GM23338 (cell line): ENCODE measurements at regions not wholly inside any gene's neighbourhood (a gene's known extent, or its start where the extent isn't known, plus 50 kb on each side); places are given as distances from the start of the nearest gene placed in this dataset.
A peak's percentile ranks its signal among the peaks of the same experiment; 100 is the strongest.

Experiments
- ATAC-seq: fragments of 200-7000 bp; cut with Tn5 transposase; 3 replicates; pipeline ENCODE4 v1.9.1; 2020
- DNase-seq: peaks from one replicate; pipeline ENCODE4 v3.0.0-alpha.2; 2015; ENCODE audit warnings: low spot score
- H2AFZ ChIP-seq: fragments of 200-600 bp; sonication (generic); 2 replicates; pipeline ENCODE4 v1.8.0; 2016; ENCODE audit warnings: antibody characterized with exemption, mild to moderate bottlenecking, moderate library complexity
- H3F3A ChIP-seq: fragments of 200-600 bp; sonication (generic); replicated peaks from 2 replicates; pipeline ENCODE4 v1.8.0; 2017; ENCODE audit warnings: antibody characterized with exemption, mixed run types, low read depth
- H3K27ac ChIP-seq: fragments of 200-600 bp; sonication (generic); 2 replicates; pipeline ENCODE4 v1.6.1; 2016; ENCODE audit warnings: low read depth
- H3K27me3 ChIP-seq: fragments of 200-600 bp; sonication (generic); 2 replicates; pipeline ENCODE4 v1.8.0; 2016; ENCODE audit warnings: mild to moderate bottlenecking, mixed run types, moderate library complexity; ENCODE audit not compliant: insufficient read depth
- H3K36me3 ChIP-seq: fragments of 200-600 bp; sonication (generic); 2 replicates; pipeline ENCODE4 v1.8.0; 2016; ENCODE audit warnings: mild to moderate bottlenecking; ENCODE audit not compliant: insufficient read depth
- H3K4me1 ChIP-seq: fragments of 200-600 bp; sonication (generic); 2 replicates; pipeline ENCODE4 v1.8.0; 2016; ENCODE audit warnings: mild to moderate bottlenecking, moderate library complexity; ENCODE audit not compliant: insufficient read depth
- H3K4me2 ChIP-seq: fragments of 200-600 bp; sonication (generic); 2 replicates; pipeline ENCODE4 v1.7.1; 2017; ENCODE audit warnings: mixed run types
- H3K4me3 ChIP-seq: fragments of 200-600 bp; sonication (generic); 2 replicates; pipeline ENCODE4 v1.6.1; 2016; ENCODE audit warnings: mixed run types
- H3K79me2 ChIP-seq: fragments of 200-600 bp; sonication (generic); replicated peaks from 2 replicates; pipeline ENCODE4 v1.8.0; 2017; ENCODE audit warnings: mild to moderate bottlenecking; ENCODE audit not compliant: insufficient read depth
- H3K9me2 ChIP-seq: fragments of 200-600 bp; sonication (generic); 2 replicates; pipeline ENCODE4 v1.8.0; 2017; ENCODE audit not compliant: insufficient read depth
- H4K20me1 ChIP-seq: fragments of 200-600 bp; sonication (generic); replicated peaks from 2 replicates; pipeline ENCODE4 v1.8.0; 2017; ENCODE audit warnings: mild to moderate bottlenecking; ENCODE audit not compliant: insufficient read depth
- H3K27ac Mint-ChIP-seq: 2 replicates; pipeline ENCODE4 v1.8.0; 2020; ENCODE audit warnings: inconsistent platforms, mild to moderate bottlenecking, moderate library complexity, mixed read lengths
- H3K27me3 Mint-ChIP-seq: 3 replicates; pipeline ENCODE4 v1.8.0; 2022; ENCODE audit warnings: low read depth, mild to moderate bottlenecking, moderate library complexity, mixed read lengths, inconsistent platforms; ENCODE audit not compliant: insufficient read depth, poor library complexity
- H3K36me3 Mint-ChIP-seq: 3 replicates; pipeline ENCODE4 v1.8.0; 2021; ENCODE audit warnings: low read depth, mild to moderate bottlenecking, inconsistent platforms, moderate library complexity, mixed read lengths
- H3K4me1 Mint-ChIP-seq: 3 replicates; pipeline ENCODE4 v1.8.0; 2020; ENCODE audit warnings: mild to moderate bottlenecking, inconsistent platforms, mixed read lengths
- H3K4me3 Mint-ChIP-seq: 3 replicates; pipeline ENCODE4 v1.8.0; 2021; ENCODE audit warnings: moderate library complexity, mild to moderate bottlenecking, inconsistent platforms, mixed read lengths
- H3K9me3 Mint-ChIP-seq: 3 replicates; pipeline ENCODE4 v1.8.0; 2020; ENCODE audit warnings: moderate library complexity, mild to moderate bottlenecking, inconsistent platforms, mixed read lengths
- CREB1 ChIP-seq: fragments of 250-450 bp; sonication (Bioruptor Pico); IDR thresholded peaks from 2 replicates; pipeline ENCODE4 v1.5.0; 2020; ENCODE audit warnings: low read depth, mild to moderate bottlenecking, moderate library complexity
- CTCF ChIP-seq, 2 experiments: fragments of 200-600 bp in 1 of 2; sonication (generic) in 1 of 2; conservative IDR thresholded peaks; 2 replicates each; pipeline versions ENCODE4 v1.5.1 to v1.6.1; 2016 to 2017; ENCODE audit warnings: antibody characterized with exemption in 2 of 2, low read depth in 2 of 2, mild to moderate bottlenecking in 2 of 2, moderate library complexity in 1 of 2
- ETS1 ChIP-seq: IDR thresholded peaks from 2 replicates; pipeline ENCODE4 v1.6.1; 2016; ENCODE audit warnings: antibody characterized with exemption
- EZH2 ChIP-seq: fragments of 200-600 bp; sonication (generic); IDR thresholded peaks from one replicate; pipeline ENCODE4 v1.8.0; 2017; ENCODE audit warnings: antibody characterized with exemption, mild to moderate bottlenecking, low read depth; ENCODE audit not compliant: unreplicated experiment
- JUNB ChIP-seq: IDR thresholded peaks from one replicate; pipeline ENCODE4 v1.6.1; 2016; ENCODE audit warnings: antibody characterized with exemption; ENCODE audit not compliant: unreplicated experiment
- NANOG ChIP-seq: IDR thresholded peaks from 2 replicates; pipeline ENCODE4 v1.6.1; 2016; ENCODE audit warnings: antibody characterized with exemption, borderline replicate concordance
- POLR2AphosphoS5 ChIP-seq: IDR thresholded peaks from 2 replicates; pipeline ENCODE4 v1.6.1; 2016; ENCODE audit warnings: antibody characterized with exemption, low read depth
- REST ChIP-seq: IDR thresholded peaks from one replicate; pipeline ENCODE4 v1.6.1; 2018; ENCODE audit warnings: antibody characterized with exemption; ENCODE audit not compliant: unreplicated experiment
- STAT1 ChIP-seq: IDR thresholded peaks from one replicate; pipeline ENCODE4 v1.6.1; 2016; ENCODE audit warnings: antibody characterized with exemption; ENCODE audit not compliant: unreplicated experiment
- ZNF114 ChIP-seq: fragments of 250-450 bp; sonication (Bioruptor Pico); IDR thresholded peaks from 2 replicates; pipeline ENCODE4 v1.5.0; 2020; ENCODE audit warnings: mild to moderate bottlenecking, moderate library complexity
- ZNF331 ChIP-seq: fragments of 250-450 bp; sonication (Bioruptor Pico); IDR thresholded peaks from 2 replicates; pipeline ENCODE4 v1.5.0; 2020; ENCODE audit warnings: low read depth, mild to moderate bottlenecking, moderate library complexity

- ATAC-seq (peak; percentile 75), DNase-seq (no peak)
- H3K36me3 Mint-ChIP-seq = peaks cover 3% of the 10 kb centered on the region; the same call in 1 of the 3 replicates
Measured at GRCh38 chr4:179437962-179438361, 1995.7 kb upstream of the AGA start.

GRCh38 chr4:179441596-179441995 lies 1999.4 kb upstream of the AGA start:
- DNase-seq = no peak
- Histone ChIP-seq H3K27ac (no peak overlapping the region), H3K4me1 (peaks cover 9% of the 10 kb centered on the region), H2AFZ (no peak overlapping the region), H3K9me2 (peaks cover 5% of the 10 kb centered on the region), H3F3A (no peaks in the 10 kb centered on the region), H3K27me3 (no peaks in the 10 kb centered on the region), H3K4me2 (no peak overlapping the region), H4K20me1 (no peaks in the 10 kb centered on the region), H3K36me3 (no peaks in the 10 kb centered on the region), H3K79me2 (no peaks in the 10 kb centered on the region), H3K4me3 (no peak overlapping the region)
- Mint-ChIP-seq H3K4me3 (no peak overlapping the region), H3K36me3 (peaks cover 9% of the 10 kb centered on the region; the same call in 2 of the 3 replicates), H3K9me3 (no peaks in the 10 kb centered on the region), H3K27ac (peak overlapping the region; percentile 50; the same call in 1 of the 2 replicates), H3K4me1 (peaks cover 11% of the 10 kb centered on the region), H3K27me3 (no peaks in the 10 kb centered on the region)
- ATAC-seq = no peak
- TF ChIP-seq ZNF114 (CRISPR knock-in tag) (no peak), STAT1 (no peak), ZNF331 (CRISPR knock-in tag) (no peak), POLR2AphosphoS5 (no peak), CREB1 (CRISPR knock-in tag) (no peak), CTCF (conservative IDR thresholded peaks at IDR 0.05; ENCODE audit: low read depth in 2 of 2) (no peak), JUNB (no peak), ETS1 (no peak), EZH2 (no peak), REST (no peak), NANOG (no peak)

More at GRCh38 chr4:179437962-179438361, 1995.7 kb upstream of the AGA start:
- Mint-ChIP-seq H3K4me3 (no peak overlapping the region), H3K9me3 (no peaks in the 10 kb centered on the region), H3K27me3 (no peaks in the 10 kb centered on the region), H3K4me1 (peaks cover 11% of the 10 kb centered on the region), H3K27ac (no peak overlapping the region)
- no peaks in the 10 kb centered on the region for H3K79me2 ChIP-seq
- H3K4me1 ChIP-seq = peaks cover 9% of the 10 kb centered on the region
- H3K27me3 ChIP-seq = no peaks in the 10 kb centered on the region
- H3K27ac ChIP-seq = no peak overlapping the region
- no peak overlapping the region for H3K4me2 ChIP-seq
- H3K4me3 ChIP-seq = no peak overlapping the region
- H3K9me2 ChIP-seq = peaks cover 20% of the 10 kb centered on the region; the same call in 1 of the 2 replicates
- no peak for TF ChIP-seq CREB1 (CRISPR knock-in tag)
- no peak for TF ChIP-seq EZH2
- H4K20me1 ChIP-seq = no peaks in the 10 kb centered on the region
- H2AFZ ChIP-seq = no peak overlapping the region
- no peaks in the 10 kb centered on the region for H3F3A ChIP-seq
- H3K36me3 ChIP-seq = no peaks in the 10 kb centered on the region; the same call in 1 of the 2 replicates
